HG03558 (cell line): ENCODE measurements at regions not wholly inside any gene's neighbourhood (a gene's known extent, or its start where the extent isn't known, plus 50 kb on each side); places are given as distances from the start of the nearest gene placed in this dataset.
"Not testable (repeated sequence)": the region's sequence is repeated elsewhere in the genome, so short reads cannot be mapped to it uniquely, and the experiment has no call there.

ENCODE experiments used
- ATAC-seq: cut with Tn5 transposase; IDR thresholded peaks from one replicate; pipeline ENCODE4 v1.9.1; 2021; ENCODE audit warnings: moderate number of reproducible peaks; ENCODE audit not compliant: unreplicated experiment; ENCODE audit errors: extremely low read depth

GRCh38 chr17:6000426-6000825, 69.8 kb upstream of the WSCD1 start:
- no peak for ATAC-seq

DNA sequence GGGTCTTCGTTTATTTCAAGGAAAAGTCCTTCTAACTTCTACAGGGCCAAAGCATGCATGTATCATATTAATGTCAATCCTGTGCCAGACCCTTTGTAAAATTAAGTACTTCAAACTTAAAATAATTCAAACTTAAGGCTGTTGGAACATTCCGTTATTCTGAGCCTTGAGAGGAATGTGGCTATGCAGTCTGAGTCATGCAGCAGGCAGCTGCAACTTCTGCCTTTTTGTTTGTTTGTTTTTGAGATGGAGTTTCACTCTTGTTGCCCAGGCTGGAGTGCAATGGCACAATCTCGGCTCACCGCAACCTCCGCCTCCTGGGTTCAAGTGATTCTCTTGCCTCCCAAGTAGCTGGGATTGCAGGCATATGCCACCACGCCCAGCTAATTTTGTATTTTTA, 67.0 kb upstream of the WSCD1 start:
- ATAC-seq: not testable (repeated sequence)

- no peak for ATAC-seq
These were observed 64.2 kb upstream of the WSCD1 start for GRCh38 chr17:6005939-6006338.

DNA sequence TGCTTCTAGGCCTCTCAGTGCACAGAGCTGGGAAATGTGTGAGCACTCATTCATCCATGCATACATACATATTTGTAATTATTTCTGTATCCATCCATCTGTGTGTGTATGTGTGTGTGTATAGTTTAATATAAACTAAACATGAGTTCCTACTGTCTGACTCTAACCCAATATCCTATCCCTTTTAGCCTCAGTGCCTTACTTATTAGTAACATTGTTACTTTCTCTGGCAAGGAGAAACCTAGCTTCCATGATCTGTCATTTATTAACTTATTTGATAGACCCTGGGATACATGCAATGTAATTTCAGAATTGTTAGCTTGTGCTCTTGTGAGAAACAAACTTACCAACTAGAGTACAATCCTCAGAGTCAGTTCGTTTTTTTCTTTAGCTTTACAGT, 59.0 kb upstream of the WSCD1 start:
- ATAC-seq: no peak

DNA sequence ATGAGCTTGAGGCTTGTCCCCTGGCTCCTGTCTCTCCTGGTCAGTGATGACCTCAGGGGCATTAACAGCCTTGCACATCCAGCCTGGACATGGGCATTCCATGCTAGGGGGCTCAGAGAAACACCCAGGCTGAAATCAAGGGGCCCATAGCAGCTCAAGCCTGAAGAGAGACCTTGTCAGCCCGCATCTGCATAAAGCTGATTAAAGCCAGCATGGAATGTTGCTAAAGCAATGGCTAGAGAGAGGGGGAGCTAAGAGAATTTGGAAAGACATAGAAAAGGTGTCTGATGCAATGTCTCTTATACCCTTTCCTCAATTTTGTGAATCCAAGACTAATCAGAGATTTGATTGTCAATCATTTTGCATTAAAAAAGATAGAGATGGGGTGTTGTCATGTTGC, 51.4 kb upstream of the WSCD1 start:
- no peak for ATAC-seq

DNA sequence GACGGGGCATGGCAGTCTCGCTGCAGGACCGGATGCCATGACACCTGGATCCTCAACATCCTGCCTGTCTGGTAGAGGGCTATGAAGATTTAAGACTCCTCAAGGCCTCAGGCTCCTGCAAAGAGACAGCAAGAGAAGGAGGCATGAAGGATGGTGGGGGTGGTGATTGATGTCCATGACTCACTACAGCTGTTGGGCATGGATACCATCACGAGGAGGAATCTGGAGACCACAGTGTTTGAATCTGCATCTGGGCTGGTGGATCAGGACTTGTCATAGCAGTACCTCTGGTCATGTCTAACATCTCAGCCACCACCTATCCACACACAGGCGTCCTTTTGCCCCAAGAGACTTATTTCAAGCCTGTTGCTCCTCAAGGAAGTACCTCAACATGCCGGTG, 50.2 kb upstream of the WSCD1 start:
- no peak for ATAC-seq

- no peak for ATAC-seq
These were observed 49.7 kb upstream of the WSCD1 start for GRCh38 chr17:6020376-6021010.
